Panc1 (cell line): ENCODE measurements at regions not wholly inside any gene's neighbourhood (a gene's known extent, or its start where the extent isn't known, plus 50 kb on each side); places are given as distances from the start of the nearest gene placed in this dataset.

ENCODE experiments used
- ATAC-seq: fragments of 200-7000 bp; cut with Tn5 transposase; 2 replicates; pipeline ENCODE4 v1.9.1; 2020; ENCODE audit warnings: mild to moderate bottlenecking, moderate library complexity
- BruUV-seq: library from RNA; stranded (reverse); fragments of 400-500 nt; replicated peaks from 2 replicates; lab custom pipeline; 2021; lab: Mats Ljungman, UMichigan
- CTCF ChIA-PET: fragments of 300-600 bp; sonication (Branson Sonifier 250); formaldehyde crosslinking; loops from one replicate; lab custom pipeline; 2022; ENCODE audit warnings: antibody characterized with exemption; lab: Charles Lee
- POLR2A ChIA-PET: fragments of 300-600 bp; sonication (Branson Sonifier 250); formaldehyde crosslinking; loops from one replicate; lab custom pipeline; 2022; ENCODE audit warnings: antibody characterized with exemption; lab: Charles Lee
- DNase-seq: peaks from one replicate; pipeline ENCODE4 v3.0.0-alpha.2; 2010; ENCODE audit warnings: low read depth, low spot score
- H3K27ac ChIP-seq: 2 replicates; pipeline ENCODE4 v1.5.1; 2011; ENCODE audit warnings: mild to moderate bottlenecking, low read length, inconsistent platforms
- H3K27me3 ChIP-seq: fragments of 200-500 bp; sonication (Bioruptor generic); 2 replicates; pipeline ENCODE4 v1.6.0; 2014; ENCODE audit warnings: low read length, inconsistent platforms; ENCODE audit not compliant: control insufficient read depth, insufficient read depth
- H3K36me3 ChIP-seq: fragments of 200-500 bp; sonication (Bioruptor generic); 2 replicates; pipeline ENCODE4 v1.5.1; 2014; ENCODE audit warnings: inconsistent platforms, mild to moderate bottlenecking, low read length, moderate library complexity; ENCODE audit not compliant: control insufficient read depth, insufficient read depth
- H3K4me1 ChIP-seq: 2 replicates; pipeline ENCODE4 v1.5.1; 2011; ENCODE audit warnings: inconsistent platforms, mild to moderate bottlenecking, low read length, moderate library complexity; ENCODE audit not compliant: control insufficient read depth, insufficient read depth
- H3K4me3 ChIP-seq, 2 experiments: 2 replicates each; pipeline ENCODE4 v1.5.1; 2011 to 2012; ENCODE audit warnings: low read depth in 2 of 2, low read length in 2 of 2, mild to moderate bottlenecking in 2 of 2, inconsistent platforms in 1 of 2, moderate library complexity in 1 of 2
- H3K9me3 ChIP-seq: fragments of 200-500 bp; sonication (Bioruptor generic); 2 replicates; pipeline ENCODE4 v1.5.1; 2014; ENCODE audit warnings: low read depth, mild to moderate bottlenecking, inconsistent platforms, low read length, moderate library complexity; ENCODE audit not compliant: control insufficient read depth, insufficient read depth
- CTCF ChIP-seq: fragments of 450-650 bp; IDR thresholded peaks from 2 replicates; pipeline ENCODE4 v1.5.1; 2017; ENCODE audit warnings: mild to moderate bottlenecking
- POLR2AphosphoS5 ChIP-seq: IDR thresholded peaks from 2 replicates; pipeline ENCODE4 v1.6.1; 2012; ENCODE audit warnings: mild to moderate bottlenecking, low read depth, low read length, moderate library complexity
- SIN3A ChIP-seq: IDR thresholded peaks from 2 replicates; pipeline ENCODE4 v1.6.1; 2012; ENCODE audit warnings: low read depth, mild to moderate bottlenecking, low read length, moderate library complexity, borderline replicate concordance; ENCODE audit not compliant: insufficient read depth
- TCF7L2 ChIP-seq: IDR thresholded peaks from 2 replicates; pipeline ENCODE4 v1.6.1; 2011; ENCODE audit warnings: mild to moderate bottlenecking, low read depth, low read length, inconsistent platforms
- in situ Hi-C: cut with HindIII; loops from 2 replicates; pipeline ENCODE4 v1.10.0; 2016; ENCODE audit warnings: low sequenced_read_pairs, low pct_unique_long_range_greater_than_20kb
- intact Hi-C: fragments of 100-400 bp; cut with micrococcal nuclease; formaldehyde crosslinking; loops from one replicate; pipeline ENCODE4 v1.10.0; 2022; ENCODE audit not compliant: unreplicated experiment
- TF ChIP-seq, protein P1 (sequence below), 2 experiments: IDR thresholded peaks; 2 replicates each; pipeline ENCODE4 v1.6.1; 2011 to 2012; ENCODE audit warnings: low read depth in 2 of 2, control low read depth in 1 of 2, low read length in 1 of 2, mild to moderate bottlenecking in 1 of 2, moderate library complexity in 1 of 2; ENCODE audit not compliant: insufficient read depth in 1 of 2

- Histone ChIP-seq H3K27me3 (no peaks in the 10 kb centered on the region), H3K9me3 (no peaks in the 10 kb centered on the region), H3K4me1 (no peaks in the 10 kb centered on the region; the same call in 1 of the 2 replicates), H3K4me3 (no peak overlapping the region), H3K27ac (no peak overlapping the region), H3K36me3 (no peaks in the 10 kb centered on the region)
- in situ Hi-C loops, result no loop called here
- ChIA-PET POLR2A (no interaction called here), CTCF (no interaction called here)
- DNase-seq (no peak), ATAC-seq (no peak)
- TF ChIP-seq, protein P1, sequence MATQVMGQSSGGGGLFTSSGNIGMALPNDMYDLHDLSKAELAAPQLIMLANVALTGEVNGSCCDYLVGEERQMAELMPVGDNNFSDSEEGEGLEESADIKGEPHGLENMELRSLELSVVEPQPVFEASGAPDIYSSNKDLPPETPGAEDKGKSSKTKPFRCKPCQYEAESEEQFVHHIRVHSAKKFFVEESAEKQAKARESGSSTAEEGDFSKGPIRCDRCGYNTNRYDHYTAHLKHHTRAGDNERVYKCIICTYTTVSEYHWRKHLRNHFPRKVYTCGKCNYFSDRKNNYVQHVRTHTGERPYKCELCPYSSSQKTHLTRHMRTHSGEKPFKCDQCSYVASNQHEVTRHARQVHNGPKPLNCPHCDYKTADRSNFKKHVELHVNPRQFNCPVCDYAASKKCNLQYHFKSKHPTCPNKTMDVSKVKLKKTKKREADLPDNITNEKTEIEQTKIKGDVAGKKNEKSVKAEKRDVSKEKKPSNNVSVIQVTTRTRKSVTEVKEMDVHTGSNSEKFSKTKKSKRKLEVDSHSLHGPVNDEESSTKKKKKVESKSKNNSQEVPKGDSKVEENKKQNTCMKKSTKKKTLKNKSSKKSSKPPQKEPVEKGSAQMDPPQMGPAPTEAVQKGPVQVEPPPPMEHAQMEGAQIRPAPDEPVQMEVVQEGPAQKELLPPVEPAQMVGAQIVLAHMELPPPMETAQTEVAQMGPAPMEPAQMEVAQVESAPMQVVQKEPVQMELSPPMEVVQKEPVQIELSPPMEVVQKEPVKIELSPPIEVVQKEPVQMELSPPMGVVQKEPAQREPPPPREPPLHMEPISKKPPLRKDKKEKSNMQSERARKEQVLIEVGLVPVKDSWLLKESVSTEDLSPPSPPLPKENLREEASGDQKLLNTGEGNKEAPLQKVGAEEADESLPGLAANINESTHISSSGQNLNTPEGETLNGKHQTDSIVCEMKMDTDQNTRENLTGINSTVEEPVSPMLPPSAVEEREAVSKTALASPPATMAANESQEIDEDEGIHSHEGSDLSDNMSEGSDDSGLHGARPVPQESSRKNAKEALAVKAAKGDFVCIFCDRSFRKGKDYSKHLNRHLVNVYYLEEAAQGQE (IDR thresholded peaks at IDR 0.05; ENCODE audit: insufficient read depth in 1 of 2, low read depth in 2 of 2, low read length in 1 of 2), result no peak
- no peak for TF ChIP-seq TCF7L2
- TF ChIP-seq SIN3A, result no peak
- no peak for TF ChIP-seq POLR2AphosphoS5
- TF ChIP-seq CTCF, result no peak
- no TSS peak for BruUV-seq
- intact Hi-C loops, result no loop called here
Measured at GRCh38 chr13:50629497-50629896, 214.0 kb downstream of the DLEU7 start.

- TF ChIP-seq, protein P1 (IDR thresholded peaks at IDR 0.05; ENCODE audit: insufficient read depth in 1 of 2, low read depth in 2 of 2, low read length in 1 of 2), result no peak
- TF ChIP-seq TCF7L2, result no peak
- TF ChIP-seq SIN3A, result no peak
- TF ChIP-seq CTCF, result no peak
- TF ChIP-seq POLR2AphosphoS5, result no peak
- CTCF ChIA-PET, result no interaction called here
- no TSS peak for BruUV-seq
- H3K27me3 ChIP-seq, result no peaks in the 10 kb centered on the region
- intact Hi-C loops (no loop called here), in situ Hi-C loops (no loop called here)
- no peaks in the 10 kb centered on the region for H3K36me3 ChIP-seq
- DNase-seq (no peak), ATAC-seq (no peak)
- POLR2A ChIA-PET, result no interaction called here
- no peak overlapping the region for H3K4me3 ChIP-seq
- no peak overlapping the region for H3K27ac ChIP-seq
- no peaks in the 10 kb centered on the region; the same call in 1 of the 2 replicates for H3K4me1 ChIP-seq
- no peaks in the 10 kb centered on the region for H3K9me3 ChIP-seq
Measured at GRCh38 chr13:50629966-50630365, 213.5 kb downstream of the DLEU7 start.
